H9 (cell line): ENCODE measurements at regions not wholly inside any gene's neighbourhood (a gene's known extent, or its start where the extent isn't known, plus 50 kb on each side); places are given as distances from the start of the nearest gene placed in this dataset.

Experiments used
- DNase-seq: peaks from one replicate; pipeline ENCODE4 v3.0.0-alpha.2; 2017
- H2AFZ ChIP-seq: one replicate; pipeline ENCODE4 v1.6.1; 2013; ENCODE audit warnings: mild to moderate bottlenecking, low read length, control low read depth, moderate library complexity
- H2AK5ac ChIP-seq: 2 replicates; pipeline ENCODE4 v1.6.1; 2013; ENCODE audit warnings: low read length, control low read depth, mixed read lengths; ENCODE audit not compliant: insufficient read length
- H2BK120ac ChIP-seq: one replicate; pipeline ENCODE4 v1.6.1; 2013; ENCODE audit warnings: low read depth, mild to moderate bottlenecking, low read length, control low read depth, inconsistent platforms; ENCODE audit not compliant: poor library complexity, severe bottlenecking
- H2BK12ac ChIP-seq: 2 replicates; pipeline ENCODE4 v1.6.1; 2013; ENCODE audit warnings: low read length, control low read depth, mixed read lengths, low read depth; ENCODE audit not compliant: insufficient read length
- H2BK15ac ChIP-seq: 2 replicates; pipeline ENCODE4 v1.6.1; 2013; ENCODE audit warnings: low read depth, low read length, control low read depth
- H2BK20ac ChIP-seq: one replicate; pipeline ENCODE4 v1.6.1; 2013; ENCODE audit warnings: low read depth, mild to moderate bottlenecking, low read length, control low read depth, inconsistent platforms; ENCODE audit not compliant: poor library complexity, severe bottlenecking
- H2BK5ac ChIP-seq: 2 replicates; pipeline ENCODE4 v1.6.1; 2013; ENCODE audit warnings: low read length, control low read depth, mixed read lengths; ENCODE audit not compliant: insufficient read length
- H3K14ac ChIP-seq: 2 replicates; pipeline ENCODE4 v1.6.1; 2013; ENCODE audit warnings: low read length, control low read depth; ENCODE audit not compliant: insufficient read depth
- H3K18ac ChIP-seq: 2 replicates; pipeline ENCODE4 v1.6.1; 2013; ENCODE audit warnings: low read depth, mild to moderate bottlenecking, mixed read lengths, low read length, control low read depth; ENCODE audit not compliant: insufficient read length
- H3K23ac ChIP-seq: 2 replicates; pipeline ENCODE4 v1.6.1; 2013; ENCODE audit warnings: low read length, control low read depth, mixed read lengths, low read depth; ENCODE audit not compliant: insufficient read length
- H3K23me2 ChIP-seq: 2 replicates; pipeline ENCODE4 v1.6.1; 2013; ENCODE audit warnings: low read depth, mild to moderate bottlenecking, mixed read lengths, low read length, control low read depth; ENCODE audit not compliant: insufficient read length, poor library complexity, severe bottlenecking
- H3K27ac ChIP-seq: 2 replicates; pipeline ENCODE4 v1.5.1; 2013; ENCODE audit warnings: low read length, control low read depth, mixed read lengths, low read depth; ENCODE audit not compliant: insufficient read length
- H3K27me3 ChIP-seq: 2 replicates; pipeline ENCODE4 v1.6.1; 2013; ENCODE audit warnings: low read length, control low read depth, inconsistent platforms; ENCODE audit not compliant: insufficient read depth
- H3K4ac ChIP-seq: 2 replicates; pipeline ENCODE4 v1.6.1; 2013; ENCODE audit warnings: low read depth, mild to moderate bottlenecking, control low read depth, inconsistent platforms, low read length, moderate library complexity
- H3K4me1 ChIP-seq: 2 replicates; pipeline ENCODE4 v1.6.1; 2013; ENCODE audit warnings: low read length, control low read depth, inconsistent platforms; ENCODE audit not compliant: insufficient read depth
- H3K4me2 ChIP-seq: 2 replicates; pipeline ENCODE4 v1.6.1; 2013; ENCODE audit warnings: low read length, control low read depth, mixed read lengths; ENCODE audit not compliant: insufficient read length, insufficient read depth
- H3K56ac ChIP-seq: 2 replicates; pipeline ENCODE4 v1.6.1; 2013; ENCODE audit warnings: low read depth, mild to moderate bottlenecking, mixed read lengths, low read length, control low read depth; ENCODE audit not compliant: insufficient read length
- H3K79me1 ChIP-seq: 2 replicates; pipeline ENCODE4 v1.6.1; 2013; ENCODE audit warnings: low read depth, mild to moderate bottlenecking, moderate library complexity, low read length, control low read depth, inconsistent platforms; ENCODE audit not compliant: insufficient read depth, poor library complexity, severe bottlenecking
- H3K79me2 ChIP-seq: 2 replicates; pipeline ENCODE4 v1.6.1; 2013; ENCODE audit warnings: low read length, control low read depth, inconsistent platforms; ENCODE audit not compliant: insufficient read depth
- H3K9ac ChIP-seq: 2 replicates; pipeline ENCODE4 v1.6.1; 2013; ENCODE audit warnings: low read length, control low read depth, mixed read lengths; ENCODE audit not compliant: insufficient read length; ENCODE audit errors: extremely low read depth
- H3K9me3 ChIP-seq: one replicate; pipeline ENCODE4 v1.6.1; 2013; ENCODE audit warnings: low read depth, low read length, inconsistent platforms; ENCODE audit not compliant: control insufficient read depth
- H3T11ph ChIP-seq: one replicate; pipeline ENCODE4 v1.6.1; 2013; ENCODE audit warnings: mild to moderate bottlenecking, low read length, control low read depth, inconsistent platforms
- H4K20me1 ChIP-seq: one replicate; pipeline ENCODE4 v1.6.1; 2013; ENCODE audit not compliant: control insufficient read depth, insufficient read length, insufficient read depth
- H4K5ac ChIP-seq: 2 replicates; pipeline ENCODE4 v1.6.1; 2013; ENCODE audit warnings: low read depth, mild to moderate bottlenecking, mixed read lengths, low read length, control low read depth; ENCODE audit not compliant: insufficient read length
- H4K8ac ChIP-seq: replicated peaks from 2 replicates; pipeline ENCODE4 v1.6.1; 2013; ENCODE audit warnings: low read length, control low read depth, mixed read lengths, low read depth; ENCODE audit not compliant: insufficient read length
- H4K91ac ChIP-seq: 2 replicates; pipeline ENCODE4 v1.6.1; 2013; ENCODE audit warnings: low read depth, mild to moderate bottlenecking, moderate library complexity, mixed read lengths, low read length, control low read depth; ENCODE audit not compliant: insufficient read length
- H3K27ac Mint-ChIP-seq, 3 experiments: 2 replicates in 2 of 3; 3 replicates in 1 of 3; pipeline ENCODE4 v1.8.0; 2020 to 2021; ENCODE audit warnings: mixed read lengths in 3 of 3, mild to moderate bottlenecking in 1 of 3, moderate library complexity in 1 of 3
- H3K27me3 Mint-ChIP-seq: 2 replicates; pipeline ENCODE4 v1.8.0; 2021; ENCODE audit warnings: low read depth, mild to moderate bottlenecking, moderate library complexity, mixed read lengths
- H3K36me3 Mint-ChIP-seq, 3 experiments: 2 replicates in 2 of 3; 3 replicates in 1 of 3; pipeline ENCODE4 v1.8.0; 2020 to 2021; ENCODE audit warnings: low read depth in 3 of 3, mixed read lengths in 3 of 3; ENCODE audit not compliant: insufficient read depth in 1 of 3
- H3K4me1 Mint-ChIP-seq, 2 experiments: 2 replicates each; pipeline ENCODE4 v1.8.0; 2020; ENCODE audit warnings: mixed read lengths in 2 of 2
- H3K4me3 Mint-ChIP-seq, 2 experiments: 2 replicates in 1 of 2; 3 replicates in 1 of 2; pipeline ENCODE4 v1.8.0; 2020 to 2021; ENCODE audit warnings: mild to moderate bottlenecking in 2 of 2, mixed read lengths in 2 of 2, moderate library complexity in 1 of 2
- H3K9me3 Mint-ChIP-seq, 2 experiments: 2 replicates in 1 of 2; 3 replicates in 1 of 2; pipeline ENCODE4 v1.8.0; 2020; ENCODE audit warnings: mild to moderate bottlenecking in 2 of 2, mixed read lengths in 2 of 2, moderate library complexity in 1 of 2
- CTCF ChIP-seq: fragments of 200-600 bp; sonication (generic); conservative IDR thresholded peaks from 3 replicates; pipeline ENCODE4 v1.8.0; 2021; ENCODE audit warnings: antibody characterized with exemption, mild to moderate bottlenecking
- WGBS: extraction: QIAGEN DNeasy Blood & Tissue Kit; methylation state at CpG from one replicate; pipeline ENCODE4 v1.1.7; 2013; ENCODE audit warnings: missing lambda C conversion rate, low lambda C conversion rate, mixed read lengths; ENCODE audit not compliant: insufficient read length; ENCODE audit errors: extremely low coverage; 5-methylcytosine and 5-hydroxymethylcytosine counted together

GRCh38 chr9:24398466-24398865, 147.2 kb downstream of the IZUMO3 start:
- Mint-ChIP-seq H3K27me3 (no peaks in the 10 kb centered on the region), H3K36me3 (peaks cover 0 to 6% (median 2%) of the 10 kb centered on the region in 3 experiments; a peak in 3 of 7 replicates), H3K4me1 (peaks cover 2 to 3% of the 10 kb centered on the region in 2 experiments; a peak in 2 of 4 replicates), H3K9me3 (peaks cover 3 to 7% of the 10 kb centered on the region in 2 experiments; a peak in 3 of 5 replicates), H3K27ac (peak overlapping the region; percentile 0 to 23 (median 20); a peak in 4 of 7 replicates), H3K4me3 (no peak overlapping the region)
- Histone ChIP-seq H3K23me2 (no peaks in the 10 kb centered on the region), H3K79me1 (no peaks in the 10 kb centered on the region), H3K56ac (no peak overlapping the region), H3K27ac (no peak overlapping the region), H4K20me1 (no peaks in the 10 kb centered on the region), H4K91ac (no peak overlapping the region), H3K23ac (no peak overlapping the region), H2BK120ac (no peak overlapping the region), H4K5ac (no peak overlapping the region), H3K27me3 (no peaks in the 10 kb centered on the region), H2AFZ (no peak overlapping the region), H3K79me2 (no peaks in the 10 kb centered on the region), H3K9ac (no peak overlapping the region), H3T11ph (no peak overlapping the region), H3K4me1 (no peaks in the 10 kb centered on the region), H3K4ac (no peak overlapping the region), H4K8ac (no peak overlapping the region), H2BK12ac (no peak overlapping the region), H2AK5ac (no peak overlapping the region), H2BK20ac (no peak overlapping the region), H3K9me3 (no peaks in the 10 kb centered on the region), H3K14ac (no peak overlapping the region), H3K18ac (no peak overlapping the region), H2BK5ac (no peak overlapping the region), H3K4me2 (no peak overlapping the region), H2BK15ac (no peak overlapping the region)
- TF ChIP-seq CTCF = no peak
- DNase-seq = no peak
- no CpG with 5 or more reads among the region's 4 CpGs for whole genome bisulfite sequencing
